GM06990 (cell line): ENCODE measurements at regions not wholly inside any gene's neighbourhood (a gene's known extent, or its start where the extent isn't known, plus 50 kb on each side); places are given as distances from the start of the nearest gene placed in this dataset.
"Not testable (repeated sequence)": the region's sequence is repeated elsewhere in the genome, so short reads cannot be mapped to it uniquely, and the experiment has no call there.

Experiments used
- DNase-seq: peaks from one replicate; pipeline ENCODE4 v3.0.0-alpha.2; 2011; ENCODE audit not compliant: insufficient read length; ENCODE audit errors: extremely low read depth
- H3K27me3 ChIP-seq: replicated peaks from 2 replicates; pipeline ENCODE4 v1.6.0; 2011; ENCODE audit warnings: low read length; ENCODE audit not compliant: control insufficient read depth, insufficient read depth
- H3K36me3 ChIP-seq: 2 replicates; pipeline ENCODE4 v1.5.1; 2011; ENCODE audit warnings: low read length; ENCODE audit not compliant: control insufficient read depth, insufficient read depth
- H3K4me3 ChIP-seq: replicated peaks from 2 replicates; pipeline ENCODE4 v1.5.1; 2011; ENCODE audit warnings: low read depth, mild to moderate bottlenecking, control low read depth, low read length
- CTCF ChIP-seq: IDR thresholded peaks from 2 replicates; pipeline ENCODE4 v1.5.1; 2011; ENCODE audit warnings: low read length, control low read depth, mild to moderate bottlenecking, inconsistent platforms; ENCODE audit not compliant: insufficient read depth, poor library complexity, severe bottlenecking

- Histone ChIP-seq H3K27me3 (no peaks in the 10 kb centered on the region; the same call in 1 of the 2 replicates), H3K36me3 (no peaks in the 10 kb centered on the region), H3K4me3 (no peak overlapping the region)
- no peak for DNase-seq
- TF ChIP-seq CTCF = no peak
These were observed 388.7 kb downstream of the NPHP4 start for GRCh38 chr1:5603353-5604104.

- H3K27me3 ChIP-seq, H3K36me3 ChIP-seq, H3K4me3 ChIP-seq, DNase-seq: not testable (repeated sequence)
These were observed 389.5 kb downstream of the NPHP4 start for GRCh38 chr1:5602718-5603117.

DNA sequence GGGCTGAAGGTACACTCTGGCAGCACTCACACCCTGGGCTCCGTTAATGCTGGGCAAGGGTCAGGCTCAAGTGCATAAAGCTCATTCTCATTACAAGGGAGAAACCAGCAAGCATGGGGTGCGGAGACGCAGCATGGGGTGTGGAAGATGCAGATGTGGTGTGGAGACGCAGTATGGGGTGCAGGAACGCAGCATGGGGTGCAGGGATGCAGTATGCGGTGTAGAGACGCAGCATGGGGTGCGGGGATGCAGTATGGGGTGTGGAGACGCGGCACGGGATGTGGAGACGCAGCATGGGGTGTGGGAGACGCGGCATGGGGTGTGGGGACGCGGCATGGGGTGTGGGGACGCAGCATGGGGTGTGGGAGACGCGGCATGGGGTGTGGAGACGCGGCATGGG, 390.7 kb downstream of the NPHP4 start:
- no peak overlapping the region for H3K4me3 ChIP-seq
- no peaks in the 10 kb centered on the region; the same call in none of the 2 replicates for H3K27me3 ChIP-seq
- no peak for TF ChIP-seq CTCF
- H3K36me3 ChIP-seq = no peaks in the 10 kb centered on the region
- DNase-seq = no peak

DNA sequence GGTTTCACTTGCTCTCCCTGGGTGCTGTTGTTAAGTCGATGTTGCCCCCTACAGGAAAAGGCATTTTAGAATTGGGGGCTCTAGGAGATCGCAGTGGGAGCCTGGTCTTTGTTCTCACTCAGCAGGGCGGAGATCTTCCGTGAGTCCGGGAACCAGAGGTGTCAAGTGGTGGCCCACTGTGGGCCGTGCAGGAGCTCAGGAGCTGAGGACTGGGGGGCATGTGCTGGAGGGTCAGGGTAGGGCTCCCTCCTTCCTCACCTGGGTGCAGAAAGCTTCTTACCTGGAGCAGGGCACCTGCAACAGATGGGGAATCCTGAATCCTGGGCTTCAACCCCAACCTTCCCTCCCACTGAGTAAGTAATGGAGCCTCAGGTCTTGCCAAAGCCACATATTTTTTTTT, 392.7 kb downstream of the NPHP4 start:
- no peak for DNase-seq
- Histone ChIP-seq H3K27me3 (no peaks in the 10 kb centered on the region; the same call in none of the 2 replicates), H3K36me3 (no peaks in the 10 kb centered on the region), H3K4me3 (no peak overlapping the region)
- no peak for TF ChIP-seq CTCF

DNA sequence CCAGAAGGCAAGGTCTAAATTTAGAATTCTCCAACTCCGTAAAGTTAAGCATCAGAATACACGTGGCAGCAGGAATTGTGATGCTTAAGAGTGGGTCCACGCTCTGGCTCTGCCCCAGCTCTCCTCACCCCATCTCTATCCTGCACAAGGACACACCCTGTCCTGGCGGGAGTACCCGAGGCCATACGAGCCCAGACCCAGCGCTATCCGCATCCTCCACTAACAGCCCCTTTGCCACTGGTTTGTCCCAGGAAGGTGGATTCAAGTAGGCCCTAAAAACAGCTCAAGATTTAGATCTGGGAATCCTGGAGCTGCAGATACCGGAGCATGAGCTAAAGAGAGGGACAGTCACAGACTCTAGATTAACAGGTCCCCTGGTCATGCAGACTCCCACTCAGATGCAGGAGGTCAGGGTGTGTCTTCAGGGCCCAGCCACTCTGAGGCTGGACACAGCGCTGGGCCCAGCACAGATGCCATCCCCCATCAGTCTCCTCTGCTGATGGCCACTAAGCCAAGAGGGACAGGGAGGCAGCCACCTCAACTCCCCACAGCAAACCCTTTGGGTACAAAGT, 393.3 kb downstream of the NPHP4 start:
- H3K27me3 ChIP-seq = no peaks in the 10 kb centered on the region; the same call in none of the 2 replicates
- TF ChIP-seq CTCF = no peak
- H3K4me3 ChIP-seq = no peak overlapping the region
- H3K36me3 ChIP-seq = no peaks in the 10 kb centered on the region
- DNase-seq = no peak

DNA sequence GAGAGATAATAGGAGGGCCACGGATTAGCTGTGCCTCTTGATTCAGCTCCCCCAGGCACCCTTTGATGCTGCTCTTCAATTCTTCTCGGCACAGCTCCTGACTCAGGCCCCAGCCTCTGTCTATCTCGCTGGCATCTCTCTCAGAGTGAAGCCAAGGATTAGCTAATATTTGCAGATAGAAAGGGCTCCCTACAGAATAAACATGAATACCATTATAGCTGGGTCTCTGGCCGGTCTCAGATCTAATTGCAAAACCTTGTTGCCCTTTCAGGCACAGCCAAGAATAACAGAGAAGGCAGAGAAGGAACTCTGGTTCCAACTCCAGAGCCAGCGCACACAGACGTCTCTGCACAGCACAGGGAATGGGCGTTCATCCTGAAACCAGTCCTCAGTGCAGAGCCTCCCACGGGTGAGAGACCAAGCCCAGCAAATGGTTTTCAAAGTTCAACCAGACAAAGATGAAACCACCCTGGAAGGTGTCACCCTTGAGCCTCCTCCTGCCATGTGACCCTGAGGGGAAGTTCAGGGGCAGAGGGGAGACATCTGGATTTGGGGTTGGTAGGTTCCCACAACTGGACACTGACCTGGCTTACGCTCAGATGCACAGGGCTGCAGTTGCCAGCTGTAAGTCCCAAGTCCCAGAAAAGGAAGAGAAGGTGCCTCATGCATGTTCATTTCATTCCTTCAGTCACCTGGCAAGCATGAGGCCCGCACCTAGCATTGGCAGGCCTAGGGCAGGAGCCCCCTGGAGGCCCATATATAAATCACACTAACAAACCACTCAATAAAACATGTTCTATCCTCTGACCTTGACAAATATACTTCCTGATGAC, 394.0 kb downstream of the NPHP4 start:
- no peak for DNase-seq
- TF ChIP-seq CTCF = peak; percentile 43
- H3K36me3 ChIP-seq = no peaks in the 10 kb centered on the region
- H3K4me3 ChIP-seq = no peak overlapping the region
- no peaks in the 10 kb centered on the region; the same call in none of the 2 replicates for H3K27me3 ChIP-seq
